NCI-H460 (cell line): ENCODE measurements at regions not wholly inside any gene's neighbourhood (a gene's known extent, or its start where the extent isn't known, plus 50 kb on each side); places are given as distances from the start of the nearest gene placed in this dataset.
"Not testable (repeated sequence)": the region's sequence is repeated elsewhere in the genome, so short reads cannot be mapped to it uniquely, and the experiment has no call there.

Source experiments
- DNase-seq: peaks from one replicate; pipeline ENCODE4 v3.0.0-alpha.2; 2016; ENCODE audit warnings: low read depth; ENCODE audit errors: extremely low read depth

DNA sequence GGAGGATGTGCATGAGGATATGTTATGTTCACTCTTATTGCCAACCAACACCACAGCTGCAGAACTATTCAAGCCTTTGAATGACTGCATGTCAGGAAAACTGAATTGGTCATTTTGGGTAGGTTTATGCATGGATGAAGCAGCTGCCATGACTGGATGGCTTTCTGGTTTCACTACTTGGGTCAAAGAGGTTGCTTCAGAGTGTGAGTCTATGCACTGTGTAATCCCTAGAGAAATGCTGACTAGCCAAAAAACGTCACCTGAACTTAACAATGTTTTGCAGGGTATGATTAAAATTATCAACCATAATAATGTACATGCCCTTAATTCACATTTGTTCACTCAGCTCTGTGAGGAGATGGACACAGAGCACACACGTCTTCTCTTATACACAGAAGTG is 206.7 kb upstream of the RBBP8 start:
- DNase-seq, result no peak

GRCh38 chr18:22728016-22728415 is 205.1 kb upstream of the RBBP8 start:
- no peak for DNase-seq

DNA sequence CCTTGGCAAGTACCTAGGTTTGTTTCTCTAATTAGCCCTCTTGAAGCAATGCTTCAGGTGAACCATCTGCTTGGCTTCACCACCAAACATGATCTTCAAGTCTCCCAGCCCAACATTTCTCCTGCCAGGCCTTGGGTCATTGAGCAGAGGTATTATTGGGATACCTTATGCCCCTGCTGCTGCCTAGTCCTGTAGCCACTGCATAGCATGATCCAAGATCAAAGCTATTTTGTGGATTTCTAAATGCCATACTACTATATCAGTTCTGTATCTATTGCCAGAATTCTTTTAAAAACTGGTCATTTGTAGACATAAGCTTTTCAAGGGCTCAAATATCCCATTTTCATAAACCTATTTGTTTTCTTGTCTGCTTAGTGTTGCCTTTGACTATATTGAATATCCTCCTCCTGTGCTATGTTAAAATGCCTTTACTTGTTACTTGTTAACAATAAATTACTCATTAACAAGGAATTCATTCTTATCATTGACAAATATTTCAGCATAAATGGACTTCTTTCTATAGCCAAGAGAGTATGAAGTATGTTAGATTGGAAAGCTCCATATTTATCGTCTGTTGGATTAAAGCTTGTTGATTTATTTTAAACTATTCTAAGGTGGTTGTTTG is 204.5 kb upstream of the RBBP8 start:
- no peak for DNase-seq

DNA sequence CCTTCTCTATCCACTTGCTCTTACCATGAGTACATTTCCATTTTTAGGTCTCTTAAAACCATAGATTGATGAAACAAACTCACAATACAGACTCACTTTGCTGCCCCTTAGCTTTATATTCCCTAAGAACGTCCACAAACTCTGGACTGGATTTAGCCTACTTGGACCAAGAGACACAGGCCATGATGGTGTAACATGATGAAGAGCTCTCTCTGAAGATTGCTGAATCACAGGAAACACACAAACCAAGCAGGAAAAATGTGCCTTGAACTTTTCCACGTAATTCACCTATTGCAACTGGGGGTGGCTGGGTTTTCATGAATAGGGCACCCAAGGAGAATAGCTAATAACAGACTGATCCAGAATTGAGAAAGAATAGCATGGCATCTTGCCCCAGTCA is 201.7 kb upstream of the RBBP8 start:
- DNase-seq, result no peak

DNA sequence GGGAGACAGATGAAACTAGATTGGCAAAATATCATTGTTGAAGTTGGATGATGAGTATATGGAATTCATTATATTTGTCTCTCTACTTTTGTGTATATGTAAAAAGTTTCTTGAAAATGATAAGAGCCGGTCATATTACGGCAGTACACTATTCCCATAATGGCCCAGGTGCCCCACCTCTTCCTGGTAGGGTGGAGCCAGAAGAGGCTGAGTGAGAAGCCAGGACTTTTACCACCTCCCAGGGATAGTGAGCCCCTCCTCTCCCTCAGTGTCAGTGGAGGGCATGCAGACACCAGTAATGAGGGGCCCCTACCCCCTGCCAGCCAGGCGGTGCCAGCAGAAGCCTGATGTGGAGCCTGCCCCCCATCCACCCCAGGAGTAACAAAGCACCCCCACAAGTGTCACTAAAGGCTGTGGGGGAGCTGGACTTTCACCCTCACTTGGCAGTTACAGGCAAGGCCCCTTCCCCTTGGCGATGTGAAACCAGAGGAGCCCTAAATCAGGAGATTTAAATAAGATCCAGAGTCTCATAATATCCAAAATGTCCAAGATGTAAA is 198.9 kb upstream of the RBBP8 start:
- no peak for DNase-seq

- DNase-seq, result no peak
Measured at GRCh38 chr18:22734791-22735627, 198.1 kb upstream of the RBBP8 start.

DNA sequence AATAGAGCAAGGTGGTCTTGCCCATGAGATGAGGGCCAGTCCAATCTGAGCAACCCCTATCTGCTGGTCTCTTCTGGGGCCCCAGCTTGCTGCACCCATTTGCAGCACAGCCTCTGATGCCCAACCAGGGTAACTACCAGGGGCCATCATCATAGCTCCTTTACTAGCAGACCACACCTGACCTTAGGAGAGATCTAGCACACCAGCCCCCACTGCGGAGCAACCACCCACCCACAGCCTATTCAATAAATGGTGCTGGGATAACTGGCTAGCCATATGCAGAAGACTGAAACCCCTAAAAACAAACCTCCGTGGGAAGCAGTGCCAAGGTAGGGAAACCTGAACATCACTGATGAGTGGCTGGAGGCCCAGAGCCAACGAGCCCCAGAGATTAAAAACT is 196.1 kb upstream of the RBBP8 start:
- no peak for DNase-seq

DNA sequence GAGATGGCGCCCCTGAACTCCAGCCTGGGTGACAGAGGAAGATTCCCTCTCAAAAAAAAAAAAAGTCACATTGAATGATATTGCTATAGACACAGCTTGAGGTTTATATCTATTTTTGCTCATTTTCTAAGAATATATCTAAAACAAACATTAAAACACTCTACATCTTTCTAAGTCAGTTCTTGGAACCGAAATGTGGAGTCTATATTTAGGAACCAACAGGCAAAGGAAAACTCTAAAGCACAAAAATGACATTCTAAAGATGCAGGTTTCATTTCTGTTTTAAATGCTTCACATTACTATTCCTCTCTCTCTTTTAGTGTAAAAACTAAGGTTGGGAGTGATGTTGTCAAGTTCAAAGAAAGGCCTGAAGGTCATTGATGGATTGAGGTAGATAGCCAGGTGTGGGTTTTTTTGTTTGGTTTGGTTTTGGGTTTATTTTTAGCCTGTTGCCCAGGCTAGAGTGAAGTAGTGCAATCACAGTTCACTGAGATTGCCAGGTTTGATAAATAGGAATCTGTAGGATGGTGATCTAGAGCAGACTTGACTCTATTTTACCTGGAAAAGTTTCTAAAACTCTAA is 194.0 kb upstream of the RBBP8 start:
- DNase-seq, result no peak

DNA sequence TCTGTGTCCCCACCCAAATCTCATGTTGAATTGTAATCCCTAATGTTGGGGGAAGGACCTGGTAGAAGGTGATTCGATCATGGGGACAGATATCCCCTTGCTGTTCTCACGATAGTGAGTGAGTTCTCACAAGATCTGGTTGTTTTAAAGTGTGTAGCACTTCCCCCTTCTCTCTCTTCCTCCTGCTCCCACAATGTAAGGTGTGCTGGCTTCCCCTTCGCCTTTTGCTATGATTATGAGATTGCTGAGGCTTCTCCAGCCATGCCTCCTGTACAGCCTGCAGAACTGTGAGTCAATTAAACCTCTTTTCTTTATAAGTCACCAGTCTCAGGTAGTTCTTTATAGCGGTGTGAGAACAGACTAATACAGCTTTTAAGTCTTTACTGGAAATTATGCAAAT is 193.3 kb upstream of the RBBP8 start:
- DNase-seq, result no peak

DNA sequence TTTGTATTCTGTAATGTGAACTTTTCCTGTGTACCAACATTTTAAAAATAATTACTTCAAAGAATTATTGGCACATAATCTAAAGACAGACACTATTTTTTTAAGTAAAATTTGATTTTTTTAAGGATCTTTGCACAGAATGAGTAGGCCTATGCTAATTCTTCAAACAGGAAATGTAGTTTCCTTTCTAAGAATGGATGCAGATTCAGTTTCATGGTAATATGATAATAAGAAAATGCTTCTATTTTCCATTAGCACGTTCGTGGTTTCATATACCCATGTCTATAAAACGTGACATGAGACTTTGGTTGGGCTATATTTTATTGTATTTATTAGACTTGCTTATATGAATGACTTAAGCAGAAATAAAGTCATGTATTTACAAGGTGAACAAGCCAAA is 191.8 kb upstream of the RBBP8 start:
- no peak for DNase-seq

DNA sequence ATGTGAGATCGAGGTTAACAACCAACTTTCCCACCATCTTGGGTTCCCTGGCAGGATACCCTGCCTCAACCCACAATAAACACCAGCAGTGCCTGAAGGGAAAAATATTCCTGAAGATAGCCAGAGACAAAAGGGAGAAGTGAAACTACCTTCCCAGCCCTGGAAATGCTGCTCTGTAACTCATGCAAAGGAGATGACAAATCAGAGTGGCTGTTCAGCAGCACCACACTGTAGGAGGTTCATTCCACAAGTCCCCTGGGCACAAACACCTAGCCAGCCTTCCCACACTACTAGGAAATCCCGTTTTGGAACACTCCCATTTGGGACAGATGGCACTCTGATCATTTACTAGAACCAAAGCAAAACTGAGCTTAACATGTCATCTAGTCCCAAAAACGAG is 190.7 kb upstream of the RBBP8 start:
- DNase-seq, result no peak

DNA sequence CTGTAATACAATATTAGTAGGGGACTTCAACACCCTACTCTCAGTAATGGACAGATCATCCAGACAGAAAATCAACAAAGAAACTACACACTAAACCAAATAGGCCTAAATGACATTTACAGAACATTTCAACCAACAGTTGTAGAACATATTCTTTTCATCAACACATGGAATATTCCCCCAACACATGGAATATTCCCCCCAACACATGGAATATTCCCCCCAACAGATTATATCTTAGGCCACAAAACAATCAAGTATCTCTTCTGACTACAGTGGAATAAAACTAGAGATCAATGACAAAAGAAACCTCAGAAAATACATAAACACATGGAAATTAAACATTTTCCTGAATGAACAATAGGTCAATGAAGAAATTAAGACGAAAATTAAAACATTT is 187.2 kb upstream of the RBBP8 start:
- DNase-seq, result no peak

DNA sequence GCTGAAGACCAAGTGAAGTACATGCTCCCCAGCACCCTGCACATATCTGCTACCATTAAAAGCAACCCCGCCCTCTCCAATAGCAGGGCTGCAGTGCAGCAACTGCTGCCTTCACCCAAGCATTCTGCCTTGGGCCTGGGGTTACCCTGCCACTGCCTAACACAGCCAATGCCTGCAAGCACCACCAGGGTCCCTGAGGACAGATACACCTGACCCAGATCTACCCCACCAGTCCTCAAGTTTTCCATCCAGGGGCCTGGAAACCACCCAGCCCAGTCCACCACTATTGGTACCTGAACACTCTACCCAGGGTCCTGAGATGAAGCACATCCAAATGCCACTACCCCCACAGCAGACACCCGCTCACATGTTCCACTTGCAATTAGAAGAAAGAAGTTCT is 181.1 kb upstream of the RBBP8 start:
- DNase-seq, result no peak

- no peak for DNase-seq
Measured at GRCh38 chr18:22753130-22753831, 179.8 kb upstream of the RBBP8 start.

- DNase-seq, result not testable (repeated sequence)
Measured at GRCh38 chr18:22764005-22764404, 169.1 kb upstream of the RBBP8 start.

DNA sequence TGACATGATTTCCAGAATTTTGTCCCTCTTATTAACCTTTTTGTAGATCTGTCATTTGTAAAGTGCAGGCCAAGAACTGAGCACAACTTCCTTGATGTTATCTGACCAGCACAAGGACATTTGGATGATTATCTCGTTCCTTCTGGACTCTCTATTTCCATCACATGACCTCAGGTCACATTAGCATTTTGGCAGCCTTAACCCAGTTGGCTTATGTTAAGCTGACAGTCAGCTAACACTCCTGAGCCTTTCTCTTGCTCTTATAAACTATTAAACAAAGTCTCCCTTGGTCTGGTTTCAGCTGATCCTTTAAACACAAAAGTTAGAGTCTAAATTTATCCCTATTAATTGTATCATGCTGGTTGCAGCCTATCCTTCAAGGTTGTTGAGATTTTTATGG is 167.2 kb upstream of the RBBP8 start:
- no peak for DNase-seq

DNA sequence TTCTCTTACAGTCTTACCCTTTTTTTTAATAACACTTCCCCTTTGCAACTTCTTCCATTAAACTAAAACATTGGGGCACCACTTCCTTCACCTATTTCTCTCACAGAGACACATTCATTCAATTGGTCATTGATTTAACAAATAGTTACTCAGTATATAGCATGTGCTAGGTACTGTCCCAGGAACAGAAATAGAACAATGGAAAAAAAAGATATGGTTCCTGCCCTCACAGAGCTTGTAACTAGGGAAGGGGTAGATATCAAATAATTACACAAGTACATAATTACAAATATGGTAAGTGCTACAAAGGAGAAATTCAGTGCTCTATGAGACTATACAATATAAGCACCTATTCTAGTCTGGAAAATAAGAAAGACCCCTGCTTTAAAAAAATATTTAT is 165.5 kb upstream of the RBBP8 start:
- no peak for DNase-seq

GRCh38 chr18:22773944-22774343 is 159.2 kb upstream of the RBBP8 start:
- no peak for DNase-seq

GRCh38 chr18:22778996-22779395 is 154.1 kb upstream of the RBBP8 start:
- no peak for DNase-seq

DNA sequence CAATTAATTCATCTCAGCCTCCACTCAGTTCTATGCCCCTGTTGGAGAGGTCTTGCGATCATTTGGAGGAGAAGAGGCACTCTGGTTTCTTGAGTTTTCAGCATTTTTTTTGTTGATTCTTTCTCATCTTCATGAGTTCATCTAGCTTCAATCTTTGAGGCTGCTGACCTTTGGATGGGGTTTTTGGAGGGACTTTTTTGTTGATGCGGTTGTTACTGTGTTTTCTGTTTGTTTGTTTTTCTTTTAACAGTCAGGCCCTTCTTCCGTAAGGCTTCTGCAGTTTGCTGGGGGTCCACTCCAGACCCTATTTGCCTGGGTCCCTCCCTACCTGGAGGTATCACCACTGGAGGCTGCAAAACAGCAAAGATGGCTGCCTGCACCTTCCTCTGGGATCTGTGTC is 149.9 kb upstream of the RBBP8 start:
- DNase-seq, result no peak

DNA sequence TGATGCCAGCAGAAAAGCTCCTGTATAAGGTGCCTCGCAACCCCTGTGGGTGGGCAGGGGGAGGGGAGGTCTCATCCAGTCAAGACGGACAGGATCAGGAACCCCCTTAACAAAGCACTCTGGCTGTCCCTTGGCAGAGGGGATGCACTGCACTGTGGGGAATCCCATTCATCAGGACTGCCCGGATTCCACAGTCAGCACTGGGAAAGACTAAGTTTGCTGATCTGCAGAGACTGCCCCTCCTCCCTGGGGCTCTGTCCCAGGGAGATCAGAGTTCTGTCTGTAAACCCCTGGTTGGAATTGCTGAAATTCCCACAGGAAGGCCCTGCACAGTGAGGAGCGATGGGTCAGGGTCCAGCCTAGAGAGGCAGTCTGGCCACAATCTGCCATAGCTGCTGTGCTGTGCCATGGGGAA is 149.5 kb upstream of the RBBP8 start:
- DNase-seq, result no peak
